Muscle layer of duodenum (tissue), 2 donors: ENCODE measurements at regions not wholly inside any gene's neighbourhood (a gene's known extent, or its start where the extent isn't known, plus 50 kb on each side); places are given as distances from the start of the nearest gene placed in this dataset.

Experiments used
- H3K27ac ChIP-seq: one replicate; pipeline ENCODE4 v1.7.0; 2013; ENCODE audit warnings: mild to moderate bottlenecking, low read length
- H3K27me3 ChIP-seq: one replicate; pipeline ENCODE4 v1.7.0; 2013; ENCODE audit warnings: low read depth, mild to moderate bottlenecking, control low read depth, low read length
- H3K36me3 ChIP-seq, 2 donors: one replicate each; pipeline ENCODE4 v1.7.0; 2013; ENCODE audit warnings: low read length in 2 of 2, control low read depth in 1 of 2, mild to moderate bottlenecking in 1 of 2; ENCODE audit not compliant: insufficient read depth in 2 of 2, control insufficient read depth in 1 of 2
- H3K4me1 ChIP-seq, 2 donors: one replicate each; pipeline ENCODE4 v1.7.0; 2013; ENCODE audit warnings: low read length in 2 of 2, mild to moderate bottlenecking in 2 of 2, control low read depth in 1 of 2, moderate library complexity in 1 of 2; ENCODE audit not compliant: insufficient read depth in 2 of 2, control insufficient read depth in 1 of 2
- H3K4me3 ChIP-seq, 2 donors: one replicate each; pipeline ENCODE4 v1.7.0; 2013; ENCODE audit warnings: low read length in 2 of 2, low read depth in 1 of 2, mild to moderate bottlenecking in 1 of 2
- H3K9me3 ChIP-seq, 2 donors: one replicate each; pipeline ENCODE4 v1.7.0; 2013; ENCODE audit warnings: low read length in 2 of 2, control low read depth in 1 of 2, mild to moderate bottlenecking in 1 of 2; ENCODE audit not compliant: control insufficient read depth in 1 of 2
- donor health status: healthy.

DNA sequence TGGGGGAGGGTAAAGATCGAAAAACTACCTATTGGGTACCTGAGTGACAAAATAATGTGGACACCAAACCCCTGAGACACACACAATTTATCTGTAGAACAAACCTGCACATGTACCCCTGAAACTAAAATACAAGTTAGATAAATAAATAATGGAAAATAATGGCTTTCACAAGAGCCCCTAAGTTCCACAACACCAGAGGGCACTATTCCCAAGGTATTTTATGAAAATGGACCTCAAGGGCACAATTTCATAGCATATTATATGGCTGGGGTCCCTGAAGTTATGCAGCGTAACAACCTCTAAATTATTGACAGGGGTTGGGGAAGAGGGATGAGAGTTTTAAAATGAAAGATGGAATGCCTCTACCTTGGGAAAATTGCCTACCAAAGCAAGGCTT is 81.3 kb upstream of the TMEM33 start:
- Histone ChIP-seq H3K9me3 (no peaks in the 10 kb centered on the region), H3K4me3 (no peak overlapping the region), H3K27ac (no peak overlapping the region), H3K36me3 (no peaks in the 10 kb centered on the region), H3K4me1 (no peaks in the 10 kb centered on the region), H3K27me3 (no peaks in the 10 kb centered on the region)

DNA sequence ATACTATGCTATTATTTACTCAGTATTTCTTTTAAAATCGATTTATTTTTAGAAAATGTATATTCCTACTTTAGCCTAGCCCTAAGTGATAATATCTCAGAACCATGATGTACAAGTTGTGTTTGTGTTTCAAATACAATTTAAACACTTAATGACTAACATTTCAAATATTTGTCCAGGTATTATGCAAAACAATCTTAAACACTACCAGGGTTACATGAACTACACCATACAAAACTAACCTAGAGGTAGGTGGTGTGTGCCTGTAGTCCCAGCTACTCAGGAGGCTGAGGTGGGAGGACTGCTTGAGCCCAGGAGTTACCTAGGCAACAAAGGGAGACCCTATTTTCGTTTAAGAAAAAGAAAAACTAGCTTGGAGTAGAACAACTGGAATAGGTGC is 83.0 kb upstream of the TMEM33 start:
- Histone ChIP-seq H3K27ac (no peak overlapping the region), H3K4me3 (no peak overlapping the region), H3K27me3 (no peaks in the 10 kb centered on the region), H3K4me1 (no peaks in the 10 kb centered on the region), H3K36me3 (no peaks in the 10 kb centered on the region), H3K9me3 (no peaks in the 10 kb centered on the region)

DNA sequence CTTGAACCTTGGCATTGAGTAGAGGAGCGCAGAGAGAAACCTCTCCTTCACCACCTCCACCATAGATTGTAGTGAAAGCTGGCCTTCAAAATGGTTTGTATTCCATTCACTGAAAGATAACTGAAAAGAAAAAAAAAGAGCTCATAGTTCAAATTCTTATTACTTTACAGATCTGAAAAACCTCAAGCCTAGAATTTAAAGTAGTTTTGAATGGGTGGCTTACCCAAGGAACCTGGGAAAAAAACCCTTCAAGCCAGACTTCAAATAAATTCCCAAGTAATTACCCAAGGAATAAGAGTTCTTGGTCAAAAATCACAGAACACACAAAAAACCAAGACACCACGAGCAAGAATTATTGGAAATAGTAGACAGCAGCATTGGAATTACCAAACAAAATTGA is 83.6 kb upstream of the TMEM33 start:
- H3K27me3 ChIP-seq: no peaks in the 10 kb centered on the region
- H3K4me3 ChIP-seq: no peak overlapping the region
- no peaks in the 10 kb centered on the region for H3K36me3 ChIP-seq
- H3K27ac ChIP-seq: no peak overlapping the region
- no peaks in the 10 kb centered on the region for H3K4me1 ChIP-seq
- no peaks in the 10 kb centered on the region for H3K9me3 ChIP-seq

DNA sequence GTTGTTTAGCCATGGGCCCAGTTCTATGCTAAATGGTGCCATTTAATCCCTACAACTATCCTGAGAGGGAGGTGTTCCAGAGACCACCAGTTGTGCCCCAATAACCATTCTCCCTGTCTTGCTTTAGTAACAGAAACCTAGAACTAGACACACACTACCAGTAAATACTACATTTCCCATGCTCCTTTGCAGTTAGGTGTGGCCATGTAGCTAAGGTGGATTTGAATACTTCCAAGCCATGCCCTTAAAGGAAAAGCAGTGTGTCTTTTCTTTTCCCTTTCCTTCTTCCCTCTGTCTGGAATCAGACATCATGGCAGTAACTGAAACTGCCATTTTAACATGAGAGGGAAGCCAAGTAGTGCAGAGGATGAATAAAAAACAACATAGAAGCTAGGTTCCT is 90.9 kb upstream of the TMEM33 start:
- Histone ChIP-seq H3K36me3 (no peaks in the 10 kb centered on the region), H3K27me3 (no peaks in the 10 kb centered on the region), H3K27ac (no peak overlapping the region), H3K9me3 (no peaks in the 10 kb centered on the region), H3K4me3 (no peak overlapping the region), H3K4me1 (no peaks in the 10 kb centered on the region)

DNA sequence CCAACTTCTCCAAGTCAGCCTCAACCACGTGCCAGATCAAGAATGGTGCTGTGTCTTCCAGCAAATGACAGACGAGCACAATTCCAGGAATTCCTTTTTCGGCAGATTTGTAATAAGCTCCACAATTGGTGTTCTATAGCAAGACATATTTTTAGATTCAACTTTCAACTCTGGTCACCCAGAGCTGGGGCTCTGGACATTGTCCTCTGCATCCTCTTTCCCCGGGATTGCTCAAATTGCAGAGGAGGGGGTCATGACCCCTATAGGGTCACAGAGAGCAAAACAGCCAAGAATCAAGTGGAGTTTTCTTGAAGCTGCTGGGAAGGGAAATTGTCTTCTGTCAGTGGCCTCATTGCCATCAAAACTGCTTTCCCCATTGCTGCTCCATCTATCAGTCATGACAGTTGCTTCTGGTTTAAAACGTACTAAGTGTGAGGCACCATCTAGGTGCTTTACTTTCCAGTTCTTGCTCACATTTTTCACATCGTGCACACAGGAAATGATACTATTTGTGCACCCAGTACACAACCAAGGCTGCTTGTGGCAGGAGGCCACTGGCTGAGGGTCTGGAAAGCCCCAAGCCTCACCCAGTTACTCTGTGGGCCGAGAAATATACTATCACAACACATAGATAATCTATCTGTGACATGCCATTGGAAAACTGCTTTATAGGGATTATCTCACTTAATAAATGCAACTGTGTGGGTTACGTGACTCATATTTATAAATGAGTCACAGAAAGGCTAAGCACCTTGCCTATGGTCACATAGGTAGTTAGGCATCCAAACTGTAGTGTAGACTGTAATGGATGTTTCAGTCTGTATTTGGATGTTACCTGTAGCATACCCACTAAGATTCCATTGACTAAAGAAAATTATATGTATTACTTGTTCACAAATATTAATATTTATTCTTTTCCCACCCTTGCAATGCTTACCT is 91.7 kb upstream of the PHOX2B start:
- Histone ChIP-seq H3K27ac (no peak overlapping the region), H3K4me3 (no peak overlapping the region), H3K36me3 (no peaks in the 10 kb centered on the region), H3K9me3 (no peaks in the 10 kb centered on the region), H3K27me3 (no peaks in the 10 kb centered on the region), H3K4me1 (no peaks in the 10 kb centered on the region)

DNA sequence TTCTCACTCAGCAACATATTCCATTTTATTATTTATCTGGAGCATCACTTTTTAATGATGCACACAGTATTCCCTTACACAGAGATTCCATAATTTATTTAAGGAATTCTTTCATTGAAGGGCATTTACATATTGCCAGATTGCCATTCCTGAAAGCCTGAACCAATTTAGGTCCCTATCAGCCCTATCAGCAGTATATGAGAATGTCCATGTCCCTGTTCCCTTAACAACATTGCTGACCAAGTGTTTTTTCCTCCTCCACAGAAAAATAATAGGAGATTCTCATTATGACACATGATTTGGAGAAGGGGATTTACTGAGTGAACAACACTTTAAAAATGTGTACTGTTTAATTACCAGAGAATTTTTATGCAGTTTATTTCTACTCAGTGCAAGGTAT is 90.1 kb upstream of the PHOX2B start:
- Histone ChIP-seq H3K4me1 (no peaks in the 10 kb centered on the region), H3K27me3 (no peaks in the 10 kb centered on the region), H3K27ac (no peak overlapping the region), H3K4me3 (no peak overlapping the region), H3K36me3 (no peaks in the 10 kb centered on the region), H3K9me3 (no peaks in the 10 kb centered on the region)

DNA sequence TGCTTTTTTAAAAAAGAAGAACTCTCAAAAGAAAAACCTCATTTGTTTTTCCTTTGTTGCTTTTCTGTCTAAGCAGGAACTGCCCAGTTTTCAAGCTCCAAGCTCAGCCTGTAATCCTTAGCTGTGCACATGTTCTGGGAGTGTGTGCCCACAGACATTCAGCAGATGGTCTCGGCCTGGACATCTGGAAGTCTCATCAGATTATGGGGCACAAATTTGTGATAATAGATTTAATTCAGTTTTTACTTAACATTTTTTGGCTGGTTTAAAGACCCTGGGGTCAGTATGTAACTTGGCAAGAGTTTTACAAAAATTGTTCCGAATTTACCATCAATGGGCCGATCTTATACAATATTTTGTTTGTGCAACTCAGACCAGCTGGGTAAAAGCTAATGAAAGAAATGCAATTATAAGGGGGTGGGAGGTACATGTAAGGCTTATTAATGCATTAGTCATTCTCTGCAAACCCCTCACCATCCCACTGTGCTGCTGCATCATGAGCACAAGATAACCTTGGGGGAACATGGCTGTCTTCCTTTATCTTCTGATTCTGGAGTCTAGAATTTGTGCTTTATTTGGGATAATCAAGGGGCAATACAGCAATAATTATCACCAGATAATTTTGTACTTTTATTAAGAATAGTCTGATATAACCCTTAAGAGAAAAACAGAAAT is 86.9 kb upstream of the PHOX2B start:
- no peaks in the 10 kb centered on the region for H3K27me3 ChIP-seq
- no peak overlapping the region for H3K4me3 ChIP-seq
- H3K27ac ChIP-seq: no peak overlapping the region
- H3K36me3 ChIP-seq: no peaks in the 10 kb centered on the region
- H3K9me3 ChIP-seq: no peaks in the 10 kb centered on the region
- no peaks in the 10 kb centered on the region for H3K4me1 ChIP-seq

DNA sequence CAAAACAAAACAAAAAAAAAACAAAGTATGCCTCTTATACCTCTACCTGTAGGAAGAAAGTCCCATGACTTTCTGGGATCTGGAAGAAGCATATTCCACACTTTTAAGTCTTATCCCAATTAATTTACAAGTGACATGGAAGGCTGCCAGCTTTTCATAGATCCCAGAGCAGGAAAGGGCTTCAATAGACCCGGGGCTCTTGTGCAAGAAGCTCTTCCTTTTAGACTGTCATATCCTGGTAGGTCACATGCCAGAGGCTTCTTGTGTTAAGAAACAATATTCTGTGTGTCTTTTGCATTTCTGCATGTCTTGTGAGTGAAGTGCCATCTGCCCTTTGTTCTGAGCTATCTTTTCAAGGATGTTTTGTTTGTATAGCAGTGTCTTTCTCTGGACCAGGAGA is 84.4 kb upstream of the PHOX2B start:
- H3K27me3 ChIP-seq: no peaks in the 10 kb centered on the region
- H3K4me1 ChIP-seq: no peaks in the 10 kb centered on the region
- H3K27ac ChIP-seq: no peak overlapping the region
- no peaks in the 10 kb centered on the region for H3K9me3 ChIP-seq
- no peaks in the 10 kb centered on the region for H3K36me3 ChIP-seq
- H3K4me3 ChIP-seq: no peak overlapping the region

DNA sequence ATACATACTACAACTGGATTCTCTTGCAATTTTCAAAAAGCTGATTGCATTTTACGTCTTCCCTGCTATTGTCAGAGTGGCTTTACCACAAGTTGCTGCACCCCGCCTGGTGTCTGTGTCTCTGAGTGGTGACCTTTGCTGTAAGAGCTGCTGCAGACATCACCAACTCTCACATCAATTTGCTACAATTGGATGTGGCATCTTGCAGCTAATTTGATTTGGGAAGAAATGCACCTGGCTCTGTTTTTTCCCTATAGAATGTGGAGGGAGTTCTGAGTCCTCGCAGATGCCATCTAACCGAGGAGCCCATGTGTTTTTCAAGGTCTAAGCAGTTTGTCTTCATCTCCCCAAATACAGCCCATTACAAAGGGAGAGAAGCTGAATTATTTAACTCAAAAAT is 73.8 kb upstream of the PHOX2B start:
- Histone ChIP-seq H3K4me3 (no peak overlapping the region), H3K27me3 (no peaks in the 10 kb centered on the region), H3K36me3 (no peaks in the 10 kb centered on the region), H3K9me3 (no peaks in the 10 kb centered on the region), H3K27ac (no peak overlapping the region), H3K4me1 (no peaks in the 10 kb centered on the region)

DNA sequence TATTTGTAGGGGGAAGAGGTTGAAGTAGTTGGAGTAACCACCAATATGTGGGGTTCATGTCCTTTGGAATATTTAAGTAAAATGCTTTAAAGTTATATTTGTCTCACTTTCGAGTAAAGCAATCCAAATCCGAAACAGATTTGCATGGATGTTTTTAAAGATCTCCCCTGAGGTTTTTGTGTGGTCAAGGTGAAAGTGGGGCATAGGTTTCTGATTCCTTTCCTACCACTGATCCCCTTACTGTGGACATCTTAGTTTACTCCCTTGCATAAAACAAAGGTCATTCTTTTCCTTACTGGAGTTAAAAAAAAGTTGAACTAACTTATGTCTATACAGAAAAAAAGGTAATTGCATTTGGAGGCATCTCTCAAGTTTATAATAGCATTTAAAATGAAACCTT is 71.9 kb upstream of the PHOX2B start:
- no peaks in the 10 kb centered on the region for H3K9me3 ChIP-seq
- no peaks in the 10 kb centered on the region for H3K27me3 ChIP-seq
- no peak overlapping the region for H3K4me3 ChIP-seq
- H3K36me3 ChIP-seq: no peaks in the 10 kb centered on the region
- no peaks in the 10 kb centered on the region for H3K4me1 ChIP-seq
- H3K27ac ChIP-seq: no peak overlapping the region

DNA sequence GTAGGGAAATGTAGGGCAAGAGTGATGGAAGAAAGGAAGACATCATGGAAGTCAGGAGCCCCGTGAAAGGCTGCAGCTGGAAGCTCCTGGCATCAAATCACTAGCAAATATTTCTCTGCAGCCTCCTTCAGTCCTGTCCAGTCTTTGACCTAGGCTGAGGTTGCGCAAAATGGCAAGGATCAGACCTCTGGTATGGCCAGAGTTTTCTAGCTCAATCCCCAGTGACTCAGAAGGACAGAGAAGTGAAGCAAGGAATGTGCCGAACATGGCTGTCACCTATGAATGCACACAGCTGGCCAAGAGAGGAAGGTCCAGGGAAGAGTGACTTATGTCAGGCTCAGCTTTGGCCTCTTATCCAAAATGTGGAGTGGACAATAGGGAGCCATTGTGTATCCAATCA is 71.1 kb upstream of the PHOX2B start:
- Histone ChIP-seq H3K4me1 (no peaks in the 10 kb centered on the region), H3K27ac (no peak overlapping the region), H3K4me3 (no peak overlapping the region), H3K27me3 (no peaks in the 10 kb centered on the region), H3K36me3 (no peaks in the 10 kb centered on the region), H3K9me3 (no peaks in the 10 kb centered on the region)
